RWPE1 (cell line): ENCODE measurements at regions not wholly inside any gene's neighbourhood (a gene's known extent, or its start where the extent isn't known, plus 50 kb on each side); places are given as distances from the start of the nearest gene placed in this dataset.
"Not testable (repeated sequence)": the region's sequence is repeated elsewhere in the genome, so short reads cannot be mapped to it uniquely, and the experiment has no call there.

Source experiments
- CTCF ChIA-PET: fragments of 350-600 bp; sonication (Branson Sonifier 250); formaldehyde crosslinking; extraction: SDS; loops from one replicate; lab custom pipeline; 2021; lab: Yijun Ruan, JAX
- POLR2A ChIA-PET: fragments of 400-600 bp; formaldehyde crosslinking; extraction: SDS; loops from one replicate; lab custom pipeline; 2020; ENCODE audit warnings: antibody characterized with exemption; ENCODE audit not compliant: low non-redundant PET; lab: Yijun Ruan, JAX
- DNase-seq: peaks from one replicate; pipeline ENCODE4 v3.0.0; 2012; ENCODE audit warnings: low spot score
- H3K27ac ChIP-seq: fragments of 450-650 bp; 2 replicates; pipeline ENCODE4 v1.5.1; 2017
- CTCF ChIP-seq: fragments of 450-650 bp; conservative IDR thresholded peaks from 2 replicates; pipeline ENCODE4 v1.5.1; 2017; ENCODE audit warnings: low read depth, mild to moderate bottlenecking

GRCh38 chr3:154843647-154844046 lies 236.5 kb upstream of the MME start:
- POLR2A ChIA-PET, result no interaction called here

GRCh38 chr3:154842536-154842935 lies 237.6 kb upstream of the MME start:
- ChIA-PET CTCF (no interaction called here), POLR2A (no interaction called here)
- no peak for TF ChIP-seq CTCF
- no peak for DNase-seq
- H3K27ac ChIP-seq, result no peak overlapping the region

More at GRCh38 chr3:154843647-154844046, 236.5 kb upstream of the MME start:
- CTCF ChIA-PET, result no interaction called here
- no peak overlapping the region for H3K27ac ChIP-seq
- TF ChIP-seq CTCF, result no peak
- no peak for DNase-seq

GRCh38 chr3:154835639-154836038 lies 244.5 kb upstream of the MME start:
- DNase-seq, result no peak
- ChIA-PET CTCF (interaction anchor here (0.6 kb wide), 1 partner anchor 142 kb away, joined by 3 read pairs; no protein-coding TSS in a partner anchor), POLR2A (no interaction called here)
- H3K27ac ChIP-seq, result no peak overlapping the region
- no peak for TF ChIP-seq CTCF

GRCh38 chr3:154834831-154835230 lies 245.3 kb upstream of the MME start:
- CTCF ChIA-PET, result interaction anchor here (0.6 kb wide), 1 partner anchor 143 kb away, joined by 3 read pairs; no protein-coding TSS in a partner anchor
- POLR2A ChIA-PET, H3K27ac ChIP-seq, DNase-seq: not testable (repeated sequence)

GRCh38 chr3:154829929-154830328 lies 250.2 kb upstream of the MME start:
- no peak overlapping the region for H3K27ac ChIP-seq
- DNase-seq, result no peak
- ChIA-PET POLR2A (no interaction called here), CTCF (interaction anchor here (0.7 kb wide), 1 partner anchor 1136 kb away, joined by 3 read pairs; no protein-coding TSS in a partner anchor)
- TF ChIP-seq CTCF, result no peak

- ChIA-PET CTCF (no interaction called here), POLR2A (no interaction called here)
- H3K27ac ChIP-seq, result no peak overlapping the region
- TF ChIP-seq CTCF, result no peak
- no peak for DNase-seq
Measured at GRCh38 chr3:154819491-154819890, 260.6 kb upstream of the MME start.

GRCh38 chr3:154818676-154819255 lies 261.4 kb upstream of the MME start:
- ChIA-PET CTCF (no interaction called here), POLR2A (no interaction called here)
- no peak overlapping the region for H3K27ac ChIP-seq
- DNase-seq, result no peak
- TF ChIP-seq CTCF, result no peak

GRCh38 chr3:154810017-154810416 lies 270.1 kb upstream of the MME start:
- H3K27ac ChIP-seq, DNase-seq, POLR2A ChIA-PET, CTCF ChIA-PET: not testable (repeated sequence)
